HEK293T (cell line): ENCODE measurements at regions not wholly inside any gene's neighbourhood (a gene's known extent, or its start where the extent isn't known, plus 50 kb on each side); places are given as distances from the start of the nearest gene placed in this dataset.

Source experiments
- CTCF ChIA-PET: fragments of 350-600 bp; formaldehyde crosslinking; extraction: SDS; loops from one replicate; lab custom pipeline; 2021; ENCODE audit warnings: antibody characterized with exemption, inconsistent platforms; lab: Yijun Ruan, JAX
- POLR2A ChIA-PET: fragments of 350-600 bp; formaldehyde crosslinking; extraction: SDS; loops from one replicate; lab custom pipeline; 2020; ENCODE audit warnings: antibody characterized with exemption, inconsistent platforms; lab: Yijun Ruan, JAX
- DNase-seq: peaks from one replicate; pipeline ENCODE4 v3.0.0; 2012; ENCODE audit warnings: mixed read lengths; ENCODE audit errors: extremely low spot score
- ARNT ChIP-seq: fragments of 450-650 bp; IDR thresholded peaks from 2 replicates; pipeline ENCODE4 v1.6.1; 2017; ENCODE audit warnings: mild to moderate bottlenecking
- BHLHE40 ChIP-seq: fragments of 450-650 bp; IDR thresholded peaks from 2 replicates; pipeline ENCODE4 v1.6.1; 2016; ENCODE audit warnings: mild to moderate bottlenecking, moderate library complexity, borderline replicate concordance
- CTBP1 ChIP-seq: fragments of 450-650 bp; IDR thresholded peaks from 2 replicates; pipeline ENCODE4 v1.6.1; 2016; ENCODE audit warnings: borderline replicate concordance
- ELF4 ChIP-seq: fragments of 450-650 bp; IDR thresholded peaks from 2 replicates; pipeline ENCODE4 v1.6.1; 2017; ENCODE audit warnings: antibody characterized with exemption
- FOXA1 ChIP-seq: fragments of 450-650 bp; IDR thresholded peaks from 2 replicates; pipeline ENCODE4 v1.6.1; 2016; ENCODE audit warnings: mild to moderate bottlenecking
- FOXK2 ChIP-seq: fragments of 450-650 bp; IDR thresholded peaks from 2 replicates; pipeline ENCODE4 v1.6.1; 2016; ENCODE audit warnings: mild to moderate bottlenecking
- FOXM1 ChIP-seq: fragments of 450-650 bp; IDR thresholded peaks from 2 replicates; pipeline ENCODE4 v1.6.1; 2017; ENCODE audit warnings: mild to moderate bottlenecking, borderline replicate concordance
- HDGF ChIP-seq: fragments of 450-650 bp; IDR thresholded peaks from 2 replicates; pipeline ENCODE4 v1.6.1; 2017; ENCODE audit warnings: antibody characterized with exemption, borderline replicate concordance
- L3MBTL2 ChIP-seq: fragments of 450-650 bp; conservative IDR thresholded peaks from 2 replicates; pipeline ENCODE4 v1.6.1; 2016; ENCODE audit warnings: mild to moderate bottlenecking
- LEF1 ChIP-seq: fragments of 450-650 bp; IDR thresholded peaks from 2 replicates; pipeline ENCODE4 v1.6.1; 2017; ENCODE audit warnings: mild to moderate bottlenecking, borderline replicate concordance
- NFRKB ChIP-seq: fragments of 450-650 bp; IDR thresholded peaks from 2 replicates; pipeline ENCODE4 v1.6.1; 2016; ENCODE audit warnings: mild to moderate bottlenecking, moderate library complexity
- PKNOX1 ChIP-seq: fragments of 450-650 bp; IDR thresholded peaks from 2 replicates; pipeline ENCODE4 v1.6.1; 2016
- SP1 ChIP-seq: fragments of 450-650 bp; IDR thresholded peaks from 2 replicates; pipeline ENCODE4 v1.6.1; 2017
- SUZ12 ChIP-seq: fragments of 450-650 bp; IDR thresholded peaks from 2 replicates; pipeline ENCODE4 v1.6.1; 2016; ENCODE audit warnings: mild to moderate bottlenecking
- TARDBP ChIP-seq: fragments of 450-650 bp; IDR thresholded peaks from 2 replicates; pipeline ENCODE4 v1.6.1; 2016
- ZNF384 ChIP-seq: fragments of 450-650 bp; IDR thresholded peaks from 2 replicates; pipeline ENCODE4 v1.6.1; 2016

GRCh38 chr4:19880206-19880605, 371.5 kb upstream of the SLIT2 start:
- ChIA-PET CTCF (no interaction called here), POLR2A (no interaction called here)
- TF ChIP-seq ELF4 (no peak), SUZ12 (no peak), SP1 (no peak), ARNT (no peak), L3MBTL2 (no peak), BHLHE40 (no peak), FOXA1 (no peak)
- no peak for DNase-seq

GRCh38 chr4:19879330-19879729, 372.4 kb upstream of the SLIT2 start:
- TF ChIP-seq FOXM1 (no peak), FOXA1 (no peak), SP1 (no peak)
- CTCF ChIA-PET, result no interaction called here
- DNase-seq, result no peak
- POLR2A ChIA-PET, result no interaction called here

- no peak for DNase-seq
- ChIA-PET POLR2A (no interaction called here), CTCF (no interaction called here)
- no peak for TF ChIP-seq HDGF
- TF ChIP-seq L3MBTL2, result no peak
- no peak for TF ChIP-seq CTBP1
- TF ChIP-seq NFRKB, result no peak
- no peak for TF ChIP-seq SUZ12
- no peak for TF ChIP-seq TARDBP
- no peak for TF ChIP-seq FOXA1
- TF ChIP-seq LEF1, result no peak
- TF ChIP-seq ELF4, result no peak
- TF ChIP-seq BHLHE40, result no peak
- no peak for TF ChIP-seq ARNT
- TF ChIP-seq PKNOX1, result no peak
- no peak for TF ChIP-seq FOXM1
- TF ChIP-seq ZNF384, result no peak
Measured at GRCh38 chr4:19857991-19858390, 393.7 kb upstream of the SLIT2 start.

- TF ChIP-seq FOXK2 (no peak), TARDBP (no peak), ARNT (no peak), FOXA1 (no peak), HDGF (no peak), SUZ12 (no peak), BHLHE40 (no peak), NFRKB (no peak), ZNF384 (no peak), CTBP1 (no peak), LEF1 (no peak), FOXM1 (no peak), PKNOX1 (no peak), L3MBTL2 (no peak)
- CTCF ChIA-PET, result no interaction called here
- DNase-seq, result no peak
- POLR2A ChIA-PET, result no interaction called here
Measured at GRCh38 chr4:19857380-19857779, 394.3 kb upstream of the SLIT2 start.

GRCh38 chr4:19850909-19851308, 400.8 kb upstream of the SLIT2 start:
- CTCF ChIA-PET, result no interaction called here
- TF ChIP-seq SP1, result no peak
- no peak for TF ChIP-seq L3MBTL2
- no peak for TF ChIP-seq ARNT
- no peak for TF ChIP-seq LEF1
- TF ChIP-seq FOXA1, result no peak
- TF ChIP-seq TARDBP, result no peak
- TF ChIP-seq NFRKB, result no peak
- TF ChIP-seq SUZ12, result no peak
- no peak for TF ChIP-seq FOXK2
- DNase-seq, result no peak
- POLR2A ChIA-PET, result no interaction called here

- TF ChIP-seq ARNT, result no peak
- TF ChIP-seq ELF4, result no peak
- TF ChIP-seq SUZ12, result no peak
- no peak for TF ChIP-seq PKNOX1
- TF ChIP-seq L3MBTL2, result no peak
- TF ChIP-seq FOXM1, result no peak
- no peak for TF ChIP-seq TARDBP
- no peak for TF ChIP-seq FOXK2
- TF ChIP-seq SP1, result no peak
- TF ChIP-seq BHLHE40, result no peak
- no peak for TF ChIP-seq NFRKB
- no peak for TF ChIP-seq LEF1
- TF ChIP-seq HDGF, result no peak
- TF ChIP-seq ZNF384, result no peak
- no peak for TF ChIP-seq CTBP1
- DNase-seq, result no peak
- POLR2A ChIA-PET, result no interaction called here
- CTCF ChIA-PET, result no interaction called here
Measured at GRCh38 chr4:19844446-19844845, 407.3 kb upstream of the SLIT2 start.

GRCh38 chr4:19842471-19842870, 409.2 kb upstream of the SLIT2 start:
- no peak for DNase-seq
- ChIA-PET POLR2A (no interaction called here), CTCF (no interaction called here)
- TF ChIP-seq SUZ12 (no peak), ARNT (no peak), TARDBP (no peak), SP1 (no peak), ZNF384 (no peak), L3MBTL2 (no peak), BHLHE40 (no peak), ELF4 (no peak), FOXK2 (no peak), PKNOX1 (no peak), HDGF (no peak), NFRKB (no peak), FOXM1 (no peak), CTBP1 (no peak), LEF1 (no peak), FOXA1 (no peak)
